Natural killer cell (primary cell): ENCODE measurements at regions not wholly inside any gene's neighbourhood (a gene's known extent, or its start where the extent isn't known, plus 50 kb on each side); places are given as distances from the start of the nearest gene placed in this dataset.

ENCODE experiments used
- ATAC-seq, 3 donors: fragments of 150-1000 bp in 2 of 3; fragments of 200-7000 bp in 1 of 3; cut with Tn5 transposase; 1 replicate in 1 of 3; 2 replicates in 2 of 3; pipeline ENCODE4 v1.10.0; 2021; ENCODE audit warnings: mild to moderate bottlenecking in 2 of 3, moderate library complexity in 2 of 3
- DNase-seq, 2 donors: peaks; one replicate each; pipeline versions ENCODE4 v3.0.0 to v3.0.0-alpha.2; 2013 to 2021; ENCODE audit warnings: mixed read lengths in 1 of 2
- H3K27ac ChIP-seq: one replicate; pipeline ENCODE4 v1.5.1; 2013; ENCODE audit warnings: mild to moderate bottlenecking, low read length
- H3K27me3 ChIP-seq: one replicate; pipeline ENCODE4 v1.6.1; 2013; ENCODE audit warnings: low read length; ENCODE audit not compliant: control insufficient read depth, insufficient read depth
- H3K36me3 ChIP-seq: one replicate; pipeline ENCODE4 v1.6.1; 2013; ENCODE audit warnings: low read length; ENCODE audit not compliant: control insufficient read depth, insufficient read depth
- H3K4me1 ChIP-seq: one replicate; pipeline ENCODE4 v1.6.1; 2013; ENCODE audit warnings: low read length; ENCODE audit not compliant: control insufficient read depth, insufficient read depth
- H3K4me3 ChIP-seq: one replicate; pipeline ENCODE4 v1.5.1; 2013; ENCODE audit warnings: low read length
- H3K9me3 ChIP-seq: one replicate; pipeline ENCODE4 v1.6.1; 2013; ENCODE audit warnings: low read length; ENCODE audit not compliant: control insufficient read depth, insufficient read depth
- H3K27ac Mint-ChIP-seq, 2 donors: one replicate each; pipeline ENCODE4 v1.8.0; 2022; ENCODE audit warnings: mild to moderate bottlenecking in 2 of 2, mixed read lengths in 2 of 2, moderate library complexity in 1 of 2
- H3K27me3 Mint-ChIP-seq, 2 donors: one replicate each; pipeline ENCODE4 v1.8.0; 2022; ENCODE audit warnings: low read depth in 2 of 2, mixed read lengths in 2 of 2
- H3K36me3 Mint-ChIP-seq: one replicate; pipeline ENCODE4 v1.8.0; 2022; ENCODE audit warnings: mixed read lengths
- H3K4me1 Mint-ChIP-seq, 2 donors: one replicate each; pipeline ENCODE4 v1.8.0; 2022; ENCODE audit warnings: mixed read lengths in 2 of 2
- H3K4me3 Mint-ChIP-seq: one replicate; pipeline ENCODE4 v1.8.0; 2022; ENCODE audit warnings: mild to moderate bottlenecking, moderate library complexity, mixed read lengths
- H3K9me3 Mint-ChIP-seq, 2 donors: one replicate each; pipeline ENCODE4 v1.8.0; 2022; ENCODE audit warnings: mixed read lengths in 2 of 2
- WGBS: methylation state at CpG from one replicate; pipeline ENCODE4 v1.1.7; 2013; ENCODE audit warnings: missing lambda C conversion rate; ENCODE audit not compliant: insufficient coverage; 5-methylcytosine and 5-hydroxymethylcytosine counted together
- intact Hi-C: fragments of 100-400 bp; cut with micrococcal nuclease; formaldehyde crosslinking; loops from one replicate; pipeline ENCODE4 v1.14.2; 2022
- TF ChIP-seq, protein P1 (sequence below): fragments of 200-600 bp; IDR thresholded peaks from one replicate; pipeline ENCODE4 v1.8.0; 2022; ENCODE audit warnings: antibody characterized with exemption

DNA sequence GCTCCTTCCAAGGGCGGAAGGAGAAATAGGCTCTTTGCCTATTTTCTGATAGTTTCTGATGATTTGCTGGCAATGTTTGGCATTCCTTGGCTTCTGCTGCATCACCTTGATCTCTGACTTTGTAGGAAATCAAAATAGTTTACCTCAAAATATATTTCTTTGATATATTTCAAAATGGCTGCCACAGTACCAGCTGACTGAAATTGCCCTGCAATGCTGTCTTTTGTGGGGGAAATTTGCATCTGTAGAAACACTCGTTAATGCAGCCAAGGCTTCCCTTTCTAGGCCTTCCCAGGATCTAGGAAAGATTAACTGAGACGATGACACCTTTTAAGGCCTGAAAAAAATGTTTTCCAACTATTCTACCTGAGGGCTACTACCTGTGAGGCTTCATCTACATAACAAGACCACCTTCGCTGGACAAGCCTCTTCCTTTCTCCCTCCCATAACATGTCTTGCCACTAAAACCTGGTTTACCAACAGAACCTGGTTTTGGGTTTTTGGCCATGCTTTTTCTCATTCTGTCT is 212.8 kb upstream of the SSTR1 start:
- Mint-ChIP-seq H3K9me3 (no peaks in the 10 kb centered on the region), H3K27ac (no peak overlapping the region), H3K27me3 (no peaks in the 10 kb centered on the region), H3K4me1 (peaks cover 0 to 4% of the 10 kb centered on the region in 2 donors), H3K4me3 (no peak overlapping the region), H3K36me3 (no peaks in the 10 kb centered on the region)
- TF ChIP-seq, protein P1, sequence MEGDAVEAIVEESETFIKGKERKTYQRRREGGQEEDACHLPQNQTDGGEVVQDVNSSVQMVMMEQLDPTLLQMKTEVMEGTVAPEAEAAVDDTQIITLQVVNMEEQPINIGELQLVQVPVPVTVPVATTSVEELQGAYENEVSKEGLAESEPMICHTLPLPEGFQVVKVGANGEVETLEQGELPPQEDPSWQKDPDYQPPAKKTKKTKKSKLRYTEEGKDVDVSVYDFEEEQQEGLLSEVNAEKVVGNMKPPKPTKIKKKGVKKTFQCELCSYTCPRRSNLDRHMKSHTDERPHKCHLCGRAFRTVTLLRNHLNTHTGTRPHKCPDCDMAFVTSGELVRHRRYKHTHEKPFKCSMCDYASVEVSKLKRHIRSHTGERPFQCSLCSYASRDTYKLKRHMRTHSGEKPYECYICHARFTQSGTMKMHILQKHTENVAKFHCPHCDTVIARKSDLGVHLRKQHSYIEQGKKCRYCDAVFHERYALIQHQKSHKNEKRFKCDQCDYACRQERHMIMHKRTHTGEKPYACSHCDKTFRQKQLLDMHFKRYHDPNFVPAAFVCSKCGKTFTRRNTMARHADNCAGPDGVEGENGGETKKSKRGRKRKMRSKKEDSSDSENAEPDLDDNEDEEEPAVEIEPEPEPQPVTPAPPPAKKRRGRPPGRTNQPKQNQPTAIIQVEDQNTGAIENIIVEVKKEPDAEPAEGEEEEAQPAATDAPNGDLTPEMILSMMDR: no peak
- Histone ChIP-seq H3K27ac (no peak overlapping the region), H3K9me3 (no peaks in the 10 kb centered on the region), H3K4me1 (no peaks in the 10 kb centered on the region), H3K36me3 (no peaks in the 10 kb centered on the region), H3K4me3 (no peak overlapping the region), H3K27me3 (no peaks in the 10 kb centered on the region)
- ATAC-seq: no peak
- intact Hi-C loops: no loop called here
- DNase-seq: no peak
- WGBS: 93% methylated on average over 4 of the region's 4 CpGs

- ATAC-seq: no peak
- Histone ChIP-seq H3K36me3 (no peaks in the 10 kb centered on the region), H3K27ac (no peak overlapping the region), H3K4me3 (no peak overlapping the region), H3K9me3 (no peaks in the 10 kb centered on the region), H3K27me3 (no peaks in the 10 kb centered on the region), H3K4me1 (no peaks in the 10 kb centered on the region)
- peaks cover 0 to 4% of the 10 kb centered on the region in 2 donors for H3K4me1 Mint-ChIP-seq
- 98% methylated on average over 2 of the region's 3 CpGs for WGBS
- intact Hi-C loops: no loop called here
- no peak for DNase-seq
- no peaks in the 10 kb centered on the region for H3K36me3 Mint-ChIP-seq
- H3K4me3 Mint-ChIP-seq: no peak overlapping the region
- no peaks in the 10 kb centered on the region for H3K9me3 Mint-ChIP-seq
- TF ChIP-seq, protein P1: no peak
- H3K27me3 Mint-ChIP-seq: no peaks in the 10 kb centered on the region
- H3K27ac Mint-ChIP-seq: no peak overlapping the region
Measured at GRCh38 chr14:37997017-37997416, 210.7 kb upstream of the SSTR1 start.

DNA sequence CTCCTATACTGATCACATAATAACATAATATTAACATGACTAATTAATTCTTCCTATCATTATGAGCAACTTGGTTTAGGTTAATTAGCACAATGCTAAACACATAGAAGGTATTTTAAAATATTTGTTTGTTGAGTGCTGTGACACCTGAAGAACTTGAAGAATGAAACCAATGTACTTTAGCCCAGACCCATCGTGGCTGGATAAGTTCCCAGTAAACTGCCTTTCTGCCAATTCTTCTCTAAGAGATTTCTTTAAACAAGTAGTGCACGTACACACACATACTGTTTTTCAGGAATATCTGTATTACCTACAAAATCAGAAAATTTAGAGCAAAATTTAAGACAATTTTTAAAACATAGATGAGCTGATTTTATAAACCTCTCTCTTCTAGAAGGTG is 207.4 kb upstream of the SSTR1 start:
- H3K4me3 ChIP-seq: no peak overlapping the region
- intact Hi-C loops: no loop called here
- no peaks in the 10 kb centered on the region for H3K27me3 Mint-ChIP-seq
- WGBS: 88% methylated on average over 1 of the region's 2 CpGs
- H3K4me1 Mint-ChIP-seq: peaks cover 0 to 11% of the 10 kb centered on the region in 2 donors
- DNase-seq: no peak
- H3K9me3 Mint-ChIP-seq: no peaks in the 10 kb centered on the region
- no peak overlapping the region for H3K27ac Mint-ChIP-seq
- H3K4me1 ChIP-seq: no peaks in the 10 kb centered on the region
- TF ChIP-seq, protein P1: no peak
- H3K36me3 ChIP-seq: no peaks in the 10 kb centered on the region
- no peaks in the 10 kb centered on the region for H3K36me3 Mint-ChIP-seq
- no peaks in the 10 kb centered on the region for H3K27me3 ChIP-seq
- no peaks in the 10 kb centered on the region for H3K9me3 ChIP-seq
- no peak overlapping the region for H3K4me3 Mint-ChIP-seq
- no peak overlapping the region for H3K27ac ChIP-seq
- no peak for ATAC-seq

DNA sequence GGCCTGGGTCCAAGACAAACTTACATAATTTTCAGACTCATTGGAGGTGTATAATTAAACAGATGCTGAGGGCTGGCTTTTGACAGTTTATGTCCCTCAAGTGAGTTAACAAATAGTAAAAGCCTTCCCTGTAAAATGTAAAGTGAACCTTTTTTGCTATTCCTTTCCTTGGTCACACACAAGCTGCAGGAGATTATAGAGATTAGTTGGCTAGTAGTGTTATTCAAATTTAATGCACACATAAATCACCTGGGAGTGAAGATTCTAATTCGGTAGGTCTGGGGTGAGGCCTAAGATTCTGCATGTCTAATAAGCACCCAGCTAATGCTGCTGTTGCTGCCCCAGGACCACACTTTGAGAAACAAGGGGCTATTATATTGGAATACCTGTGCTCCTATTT is 206.2 kb upstream of the SSTR1 start:
- H3K4me1 ChIP-seq: no peaks in the 10 kb centered on the region
- Mint-ChIP-seq H3K4me1 (peaks cover 0 to 11% of the 10 kb centered on the region in 2 donors), H3K36me3 (no peaks in the 10 kb centered on the region), H3K27ac (no peak overlapping the region), H3K27me3 (no peaks in the 10 kb centered on the region), H3K4me3 (no peak overlapping the region), H3K9me3 (no peaks in the 10 kb centered on the region)
- WGBS: 86% methylated on average over 1 of the region's 1 CpG
- H3K27me3 ChIP-seq: no peaks in the 10 kb centered on the region
- TF ChIP-seq, protein P1: no peak
- no peak for DNase-seq
- no peaks in the 10 kb centered on the region for H3K9me3 ChIP-seq
- no peak overlapping the region for H3K27ac ChIP-seq
- ATAC-seq: no peak
- H3K36me3 ChIP-seq: no peaks in the 10 kb centered on the region
- intact Hi-C loops: no loop called here
- H3K4me3 ChIP-seq: no peak overlapping the region
